ENCODE measurements at regions not wholly inside any gene's neighbourhood (a gene's known extent, or its start where the extent isn't known, plus 50 kb on each side); places are given as distances from the start of the nearest gene placed in this dataset.

DNA sequence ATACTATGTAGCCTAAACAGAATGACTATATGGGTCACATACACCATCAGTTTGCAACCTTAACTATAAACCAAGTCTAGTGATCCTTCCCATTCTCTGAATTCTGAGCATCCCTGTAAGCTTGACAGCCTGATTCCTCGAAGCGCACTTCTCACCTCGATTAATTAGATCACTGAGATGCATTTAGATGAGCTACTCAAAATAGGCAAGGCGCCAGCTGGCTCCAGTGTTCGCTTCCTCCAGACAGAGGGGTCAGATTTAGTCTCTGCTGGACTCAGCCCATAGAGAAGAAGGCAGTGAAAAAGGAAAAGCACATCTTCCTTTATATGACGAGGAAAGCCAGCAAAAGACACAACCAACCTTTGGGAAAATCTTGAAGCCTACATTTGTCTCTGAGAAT lies 371.5 kb downstream of the MLLT3 start:
- TF ChIP-seq, protein P1, sequence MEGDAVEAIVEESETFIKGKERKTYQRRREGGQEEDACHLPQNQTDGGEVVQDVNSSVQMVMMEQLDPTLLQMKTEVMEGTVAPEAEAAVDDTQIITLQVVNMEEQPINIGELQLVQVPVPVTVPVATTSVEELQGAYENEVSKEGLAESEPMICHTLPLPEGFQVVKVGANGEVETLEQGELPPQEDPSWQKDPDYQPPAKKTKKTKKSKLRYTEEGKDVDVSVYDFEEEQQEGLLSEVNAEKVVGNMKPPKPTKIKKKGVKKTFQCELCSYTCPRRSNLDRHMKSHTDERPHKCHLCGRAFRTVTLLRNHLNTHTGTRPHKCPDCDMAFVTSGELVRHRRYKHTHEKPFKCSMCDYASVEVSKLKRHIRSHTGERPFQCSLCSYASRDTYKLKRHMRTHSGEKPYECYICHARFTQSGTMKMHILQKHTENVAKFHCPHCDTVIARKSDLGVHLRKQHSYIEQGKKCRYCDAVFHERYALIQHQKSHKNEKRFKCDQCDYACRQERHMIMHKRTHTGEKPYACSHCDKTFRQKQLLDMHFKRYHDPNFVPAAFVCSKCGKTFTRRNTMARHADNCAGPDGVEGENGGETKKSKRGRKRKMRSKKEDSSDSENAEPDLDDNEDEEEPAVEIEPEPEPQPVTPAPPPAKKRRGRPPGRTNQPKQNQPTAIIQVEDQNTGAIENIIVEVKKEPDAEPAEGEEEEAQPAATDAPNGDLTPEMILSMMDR (conservative IDR thresholded peaks at IDR 0.05; ENCODE audit: low read length), result no peak
- no peak for TF ChIP-seq EZH2phosphoT487 (IDR thresholded peaks at IDR 0.05; ENCODE audit: borderline replicate concordance, low read depth, low read length)

Data from OCI-LY7 (cell line).